ENCODE measurements at regions not wholly inside any gene's neighbourhood (a gene's known extent, or its start where the extent isn't known, plus 50 kb on each side); places are given as distances from the start of the nearest gene placed in this dataset.

- Histone ChIP-seq H2AFZ (ENCODE audit: low read length) (no peak overlapping the region), H3K23me2 (ENCODE audit: insufficient read length, low read depth, low read length, poor library complexity, severe bottlenecking) (no peaks in the 10 kb centered on the region), H3K9me3 (ENCODE audit: control insufficient read depth, low read depth, low read length) (no peaks in the 10 kb centered on the region), H3K79me1 (ENCODE audit: insufficient read depth, low read depth, low read length, poor library complexity, severe bottlenecking) (no peaks in the 10 kb centered on the region), H3K79me2 (ENCODE audit: insufficient read depth, low read length) (no peaks in the 10 kb centered on the region), H2BK5ac (ENCODE audit: insufficient read length, low read length) (no peak overlapping the region), H4K8ac (replicated peaks; ENCODE audit: insufficient read length, low read depth, low read length) (no peak overlapping the region), H3K4me2 (ENCODE audit: insufficient read depth, insufficient read length, low read length) (no peak overlapping the region), H3K27ac (ENCODE audit: insufficient read length, low read depth, low read length) (no peak overlapping the region), H3K4ac (ENCODE audit: low read depth, low read length) (no peak overlapping the region), H4K5ac (ENCODE audit: insufficient read length, low read depth, low read length) (no peak overlapping the region), H3K14ac (ENCODE audit: insufficient read depth, low read length) (no peak overlapping the region), H2BK20ac (ENCODE audit: low read depth, low read length, poor library complexity, severe bottlenecking) (no peak overlapping the region), H2BK15ac (ENCODE audit: low read depth, low read length) (no peak overlapping the region), H3T11ph (ENCODE audit: low read length) (no peak overlapping the region), H3K18ac (ENCODE audit: insufficient read length, low read depth, low read length) (no peak overlapping the region), H2BK120ac (ENCODE audit: low read depth, low read length, poor library complexity, severe bottlenecking) (no peak overlapping the region), H2BK12ac (ENCODE audit: insufficient read length, low read depth, low read length) (no peak overlapping the region), H3K9ac (ENCODE audit: extremely low read depth, insufficient read length, low read length) (no peak overlapping the region), H3K4me1 (ENCODE audit: insufficient read depth, low read length) (no peaks in the 10 kb centered on the region), H3K23ac (ENCODE audit: insufficient read length, low read depth, low read length) (no peak overlapping the region), H2AK5ac (ENCODE audit: insufficient read length, low read length) (no peak overlapping the region), H4K91ac (ENCODE audit: insufficient read length, low read depth, low read length) (no peak overlapping the region), H4K20me1 (ENCODE audit: control insufficient read depth, insufficient read depth, insufficient read length) (no peaks in the 10 kb centered on the region), H3K27me3 (ENCODE audit: insufficient read depth, low read length) (no peaks in the 10 kb centered on the region), H3K56ac (ENCODE audit: insufficient read length, low read depth, low read length) (no peak overlapping the region)
- H3K4me1 Mint-ChIP-seq: peaks cover 3% of the 10 kb centered on the region in 2 experiments; a peak in 2 of 4 replicates
- no peak overlapping the region; a peak in 1 of 5 replicates for H3K4me3 Mint-ChIP-seq
- no peaks in the 10 kb centered on the region for H3K9me3 Mint-ChIP-seq
- no peaks in the 10 kb centered on the region for H3K36me3 Mint-ChIP-seq (ENCODE audit: insufficient read depth in 1 of 3, low read depth in 3 of 3)
- WGBS (ENCODE audit: extremely low coverage, insufficient read length, low lambda C conversion rate): no CpG with 5 or more reads among the region's 3 CpGs
- no peak for DNase-seq
- H3K27ac Mint-ChIP-seq: no peak overlapping the region
- H3K27me3 Mint-ChIP-seq (ENCODE audit: low read depth): peaks cover 11% of the 10 kb centered on the region
- TF ChIP-seq CTCF (conservative IDR thresholded peaks at IDR 0.05): no peak
These were observed 99.0 kb upstream of the HIVEP3 start for GRCh38 chr1:42017730-42018129.

Data from H9 (cell line).